CD4-positive, alpha-beta T cell treated with Interleukin-12 subunit alpha and Interleukin-12 subunit beta, for 1 hour (primary cell): ENCODE measurements at regions not wholly inside any gene's neighbourhood (a gene's known extent, or its start where the extent isn't known, plus 50 kb on each side); places are given as distances from the start of the nearest gene placed in this dataset.

Experiments used
- DNase-seq: peaks from one replicate; pipeline ENCODE4 v3.0.0-alpha.2; 2020

DNA sequence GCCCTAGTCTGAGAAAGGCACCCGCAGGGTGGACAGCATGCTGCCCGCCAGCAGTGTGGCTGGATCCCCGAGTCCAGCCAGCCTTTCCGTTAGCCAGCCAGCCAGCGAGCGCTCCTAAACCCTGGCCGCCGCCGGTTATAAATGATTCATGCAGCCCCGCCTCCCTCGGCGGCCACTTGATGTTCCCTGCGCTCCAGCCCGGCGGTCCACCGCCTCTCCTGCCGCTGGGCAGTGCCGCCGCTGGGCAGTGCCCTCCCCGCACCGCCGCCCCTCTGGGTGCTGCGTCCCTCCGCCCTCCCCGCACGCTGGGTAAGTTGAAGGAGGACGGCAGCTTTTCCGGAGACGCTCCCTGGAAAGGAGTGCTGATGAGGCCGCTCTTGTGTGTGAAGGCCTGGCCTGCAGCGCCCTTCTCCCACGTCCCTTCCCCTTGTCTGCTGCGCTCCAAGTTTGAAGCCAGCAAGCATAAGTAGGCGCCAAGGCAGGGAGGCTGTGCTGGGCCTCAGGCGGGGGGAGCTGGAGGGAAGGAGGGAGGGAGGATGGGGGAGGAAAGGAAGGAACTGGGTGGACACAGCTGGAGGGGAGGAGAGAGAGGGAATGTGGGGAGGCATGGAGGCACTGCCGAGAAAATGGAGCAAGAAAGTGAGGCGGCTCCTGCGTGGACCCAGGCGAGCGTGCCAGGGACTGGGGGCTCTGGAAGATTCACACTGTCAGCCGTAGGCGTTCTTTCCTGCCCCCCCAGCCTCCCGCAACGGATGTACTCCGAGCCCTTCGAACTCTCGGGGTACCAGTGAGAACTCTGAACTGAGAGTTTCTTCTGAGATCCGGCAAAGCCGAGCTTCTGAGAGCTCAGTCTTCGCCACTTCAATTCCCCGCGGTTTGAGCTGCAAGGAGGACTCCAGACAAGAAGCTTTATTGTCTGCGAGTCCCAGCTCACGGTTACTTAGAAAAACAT lies 131.9 kb downstream of the GLI2 start:
- no peak for DNase-seq

- no peak for DNase-seq
Observed at GRCh38 chr2:120868366-120868765, 132.7 kb downstream of the GLI2 start.

DNA sequence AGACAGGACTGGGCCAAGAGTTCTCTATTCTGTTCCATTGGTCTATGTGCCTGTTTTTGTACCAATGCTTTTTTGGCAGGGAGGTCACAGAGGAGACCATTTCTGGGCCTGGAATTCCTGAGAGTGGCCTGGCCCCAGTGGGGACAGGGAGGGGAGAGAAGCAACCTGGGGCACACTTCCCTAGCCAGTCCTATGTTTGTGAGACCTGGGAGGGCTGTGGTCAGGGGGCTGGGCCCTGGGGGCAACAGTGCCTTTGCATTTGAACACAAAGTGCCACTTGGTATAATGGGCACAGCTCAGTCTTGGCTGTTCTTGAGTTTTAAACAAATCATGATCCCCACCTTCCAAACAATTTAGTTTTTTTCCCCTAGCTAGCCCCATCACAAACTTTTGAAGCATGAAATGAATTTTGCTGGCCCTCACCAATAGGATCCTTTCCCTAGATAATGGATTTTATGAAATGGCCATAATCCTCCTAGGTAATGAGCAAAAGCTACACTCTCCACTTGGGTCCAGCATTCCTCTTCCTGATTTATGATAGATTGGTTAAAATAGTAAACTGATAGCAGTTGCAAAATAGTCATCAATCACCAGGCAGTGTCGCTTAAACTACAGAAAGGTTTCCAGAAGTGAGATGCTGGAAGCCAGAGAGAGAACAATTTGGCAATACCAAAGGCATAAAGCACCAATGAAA lies 133.5 kb downstream of the GLI2 start:
- no peak for DNase-seq

DNA sequence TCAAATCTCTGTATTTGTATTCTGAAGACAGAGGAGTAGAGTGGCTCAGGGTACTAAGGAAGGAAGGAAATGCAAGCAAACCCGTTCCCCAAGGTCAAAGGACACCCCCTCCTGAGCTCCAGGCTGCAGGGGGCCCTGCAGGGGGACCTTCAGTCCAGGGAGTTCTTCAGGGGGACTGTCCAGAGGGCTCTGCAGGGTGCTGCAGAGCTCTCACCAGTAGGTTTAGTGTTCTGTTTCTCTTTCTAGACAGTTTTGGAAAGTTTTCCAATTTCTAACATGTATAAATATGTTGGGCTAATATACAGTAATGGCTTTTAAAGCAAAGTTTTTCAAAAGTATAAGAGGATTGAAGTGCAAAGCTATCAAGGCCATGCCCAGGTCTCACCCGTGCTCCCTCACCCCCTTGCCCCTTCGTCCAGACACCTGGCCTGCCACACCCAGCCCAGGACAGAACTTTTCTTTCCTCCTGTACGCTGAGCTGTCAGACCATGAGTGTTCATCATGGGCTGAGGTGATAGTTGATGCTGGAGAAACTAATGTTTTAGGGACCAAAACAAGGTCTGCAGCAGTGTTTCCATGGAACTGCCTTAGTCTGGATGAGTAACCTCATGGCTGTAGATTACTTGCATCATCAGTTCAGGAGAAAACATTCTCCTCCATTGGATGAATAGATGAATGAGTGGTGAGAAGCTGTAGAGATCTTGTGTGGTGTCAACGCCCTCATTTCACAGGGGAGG lies 134.2 kb downstream of the GLI2 start:
- no peak for DNase-seq

DNA sequence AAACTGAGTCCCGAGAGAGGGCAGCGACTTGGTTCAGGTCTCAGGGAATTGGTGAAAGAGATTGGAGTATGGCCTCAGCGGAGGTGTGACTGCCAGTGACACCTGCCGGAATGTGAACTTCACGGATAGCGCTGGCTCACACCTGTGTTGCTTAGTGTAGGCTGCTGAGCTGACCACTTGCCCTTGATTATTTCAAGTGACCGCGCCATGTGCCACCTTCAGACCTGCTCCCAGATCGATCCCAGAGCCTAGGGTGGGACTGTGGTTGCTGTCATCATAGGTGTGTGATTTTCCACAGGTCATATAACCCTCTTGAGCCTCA lies 134.8 kb downstream of the GLI2 start:
- no peak for DNase-seq

GRCh38 chr2:120871016-120871635 lies 135.5 kb downstream of the GLI2 start:
- DNase-seq: no peak

DNA sequence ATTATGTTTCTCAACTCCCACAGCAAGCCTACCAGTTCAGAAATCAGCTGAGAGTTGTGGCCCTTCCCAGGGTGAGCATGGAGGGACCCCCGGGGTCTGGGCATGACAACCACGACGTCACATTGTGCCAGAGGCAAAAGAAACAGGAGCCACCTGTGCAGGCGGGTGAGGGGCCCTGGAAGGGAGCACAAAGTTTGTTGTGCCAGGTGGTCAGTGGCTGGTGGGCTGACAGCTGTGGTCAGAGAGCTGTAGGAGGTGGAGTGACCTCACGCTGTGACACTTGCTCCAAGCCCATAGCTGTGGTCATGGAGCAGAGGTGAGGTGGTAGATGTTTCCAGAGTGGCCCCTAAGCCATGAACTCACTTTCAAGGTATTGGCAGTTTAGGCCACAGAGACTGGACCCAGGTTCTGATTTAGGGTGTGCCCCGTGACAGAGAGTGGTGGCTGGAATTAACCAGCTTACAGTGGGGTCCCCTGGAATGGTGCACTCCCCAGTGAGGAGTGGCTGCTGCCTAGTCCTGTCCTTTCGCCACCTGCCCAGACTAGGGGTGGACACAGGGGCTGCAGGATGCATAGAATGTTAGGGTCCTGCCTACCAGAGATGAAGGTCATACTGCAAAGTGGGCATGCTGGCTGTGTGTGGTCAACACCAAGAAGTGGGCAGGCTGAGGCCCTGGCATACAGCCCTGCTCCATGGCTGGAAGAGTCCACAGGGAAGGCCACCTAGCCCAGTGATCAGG lies 136.4 kb downstream of the GLI2 start:
- no peak for DNase-seq

DNA sequence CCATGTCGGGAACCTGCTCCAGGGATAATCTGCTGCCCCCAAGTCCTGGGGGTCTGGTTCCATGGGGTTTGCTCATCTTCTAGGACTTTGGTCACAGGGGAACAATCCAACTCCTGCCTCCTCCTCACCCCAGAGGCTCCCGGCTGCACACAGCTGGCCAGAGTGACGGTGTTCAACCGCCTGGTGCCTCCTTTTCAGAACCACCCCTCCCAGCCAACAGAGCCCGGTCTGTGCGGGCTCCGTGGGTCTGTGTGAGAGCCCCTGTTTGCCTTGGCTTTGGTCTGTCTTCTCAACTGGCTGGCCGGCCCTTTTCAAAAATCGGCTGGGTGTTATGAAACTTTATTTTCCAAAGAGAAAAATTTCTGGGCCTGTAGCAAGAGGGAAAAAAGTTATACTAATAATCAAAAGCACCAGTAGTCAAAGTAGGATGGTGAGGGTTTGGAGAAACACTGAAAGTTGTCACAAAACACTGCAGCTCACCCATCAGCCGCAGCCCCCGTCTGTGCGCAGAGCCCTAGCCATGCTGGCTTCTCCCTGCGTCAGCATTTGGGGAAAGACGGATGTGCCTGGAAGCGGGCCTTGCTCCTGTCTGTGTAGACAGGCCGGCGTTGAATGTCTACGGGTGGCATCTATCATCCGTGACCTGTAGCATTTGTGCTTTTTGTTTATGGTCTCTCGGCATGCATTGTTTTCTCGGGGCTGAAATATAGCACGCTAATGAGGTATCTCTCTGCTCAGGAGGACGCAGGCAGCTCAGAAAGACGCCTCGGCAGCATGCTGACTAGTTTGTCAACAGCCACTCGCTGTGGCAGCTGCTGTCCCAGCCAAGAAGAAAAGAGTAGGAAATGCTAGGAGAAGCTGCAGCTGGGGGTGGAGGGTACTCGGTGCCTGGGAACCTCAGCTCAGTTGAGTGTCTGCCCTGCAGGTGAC lies 138.6 kb downstream of the GLI2 start:
- DNase-seq: no peak

DNA sequence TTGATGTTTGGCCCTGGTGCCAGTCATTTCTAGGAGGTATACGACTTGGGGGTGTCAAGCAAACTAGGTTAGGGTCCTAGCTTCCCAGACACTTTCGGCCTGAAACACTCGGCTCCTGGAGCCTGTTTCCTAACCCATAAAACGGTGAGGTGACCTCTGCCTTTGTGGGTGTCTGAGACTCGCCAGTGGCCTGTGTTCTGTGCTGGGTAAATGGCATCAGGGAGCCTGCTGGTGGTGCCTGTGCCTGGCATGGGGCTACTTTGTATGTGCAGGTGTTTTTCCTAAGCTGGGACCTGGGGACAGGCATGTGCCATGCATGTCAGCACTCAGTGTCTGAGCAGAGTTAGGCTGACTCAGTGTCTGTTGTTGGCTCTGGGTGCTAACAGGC lies 139.2 kb downstream of the GLI2 start:
- no peak for DNase-seq

DNA sequence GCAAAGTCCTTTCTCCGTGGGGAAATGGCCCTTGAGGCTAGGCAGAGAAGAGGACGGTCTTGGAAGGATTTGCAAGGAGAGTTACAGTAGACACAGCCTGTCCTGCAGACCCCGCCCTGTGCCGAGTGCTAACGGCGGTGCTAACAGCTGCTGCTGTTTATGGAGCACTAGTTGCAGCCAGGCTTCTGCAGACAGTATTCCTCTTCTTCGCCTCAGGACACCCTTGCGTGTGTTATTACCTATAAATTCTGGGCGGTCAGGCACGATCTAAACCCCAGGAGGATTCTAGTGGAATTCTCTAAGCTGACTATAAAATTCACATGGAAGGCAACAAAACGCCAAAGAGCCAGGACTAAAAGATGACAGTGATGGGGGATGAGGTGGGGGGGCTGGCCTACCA lies 139.8 kb downstream of the GLI2 start:
- no peak for DNase-seq

DNA sequence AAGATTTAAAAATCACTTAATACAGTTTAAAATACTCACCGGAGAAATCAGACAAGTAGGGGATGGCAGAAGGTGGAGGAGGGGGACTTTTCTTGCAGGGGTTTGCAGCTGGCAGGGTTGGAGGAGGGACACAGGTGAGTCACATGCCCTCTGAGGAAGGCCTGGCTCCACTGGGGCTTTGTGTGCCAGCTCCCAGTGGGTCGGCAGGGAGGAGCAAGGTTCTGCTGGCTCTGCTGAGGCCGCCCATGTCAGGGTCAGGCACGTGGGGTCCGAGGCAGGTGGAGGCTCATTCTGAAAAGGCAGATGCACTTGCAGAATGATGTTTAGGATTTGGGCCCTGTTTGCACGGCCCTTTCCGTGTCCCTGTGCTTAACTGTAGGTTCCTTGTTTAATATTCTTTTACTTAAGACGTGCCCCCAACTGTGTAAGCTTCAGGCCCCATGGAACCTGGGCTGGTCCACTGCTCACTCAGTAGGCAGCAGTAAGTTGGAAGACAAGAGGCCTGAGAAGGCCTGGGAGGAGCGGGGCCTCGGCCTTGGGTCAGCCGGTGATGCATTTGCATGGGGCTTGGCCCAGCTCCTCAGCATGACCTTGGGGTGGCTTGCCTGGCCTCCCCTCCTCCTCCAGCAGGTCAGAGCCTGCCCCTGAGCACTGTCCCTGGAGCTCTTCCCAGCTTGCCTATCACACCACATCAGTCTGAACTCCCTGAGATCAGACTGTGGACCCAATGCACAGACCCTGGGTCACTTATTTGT lies 141.0 kb downstream of the GLI2 start:
- no peak for DNase-seq

- no peak for DNase-seq
Observed at GRCh38 chr2:120877409-120877808, 141.7 kb downstream of the GLI2 start.

DNA sequence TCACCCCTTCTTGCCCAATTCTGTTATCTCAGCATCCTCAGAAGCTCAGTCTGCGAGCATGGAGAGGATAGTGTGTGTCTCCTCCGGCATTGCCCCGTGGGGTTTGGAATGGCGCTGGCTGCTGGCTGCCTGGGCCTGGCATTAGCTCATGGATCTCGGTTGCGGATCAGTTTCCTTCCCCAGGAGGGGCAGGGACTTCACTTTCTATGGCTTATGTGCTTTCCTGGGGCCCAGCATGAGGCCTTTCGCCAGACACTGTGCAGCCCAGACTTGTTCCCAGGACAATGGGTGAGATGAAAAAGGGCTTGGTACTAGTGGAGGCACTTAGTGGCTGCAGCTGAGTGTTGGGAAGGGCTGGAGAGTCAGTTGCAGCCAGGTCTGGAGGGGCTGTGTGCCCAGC lies 143.3 kb downstream of the GLI2 start:
- no peak for DNase-seq

- no peak for DNase-seq
Observed at GRCh38 chr2:120879431-120880295, 144.0 kb downstream of the GLI2 start.

GRCh38 chr2:120880381-120880780 lies 144.7 kb downstream of the GLI2 start:
- no peak for DNase-seq

DNA sequence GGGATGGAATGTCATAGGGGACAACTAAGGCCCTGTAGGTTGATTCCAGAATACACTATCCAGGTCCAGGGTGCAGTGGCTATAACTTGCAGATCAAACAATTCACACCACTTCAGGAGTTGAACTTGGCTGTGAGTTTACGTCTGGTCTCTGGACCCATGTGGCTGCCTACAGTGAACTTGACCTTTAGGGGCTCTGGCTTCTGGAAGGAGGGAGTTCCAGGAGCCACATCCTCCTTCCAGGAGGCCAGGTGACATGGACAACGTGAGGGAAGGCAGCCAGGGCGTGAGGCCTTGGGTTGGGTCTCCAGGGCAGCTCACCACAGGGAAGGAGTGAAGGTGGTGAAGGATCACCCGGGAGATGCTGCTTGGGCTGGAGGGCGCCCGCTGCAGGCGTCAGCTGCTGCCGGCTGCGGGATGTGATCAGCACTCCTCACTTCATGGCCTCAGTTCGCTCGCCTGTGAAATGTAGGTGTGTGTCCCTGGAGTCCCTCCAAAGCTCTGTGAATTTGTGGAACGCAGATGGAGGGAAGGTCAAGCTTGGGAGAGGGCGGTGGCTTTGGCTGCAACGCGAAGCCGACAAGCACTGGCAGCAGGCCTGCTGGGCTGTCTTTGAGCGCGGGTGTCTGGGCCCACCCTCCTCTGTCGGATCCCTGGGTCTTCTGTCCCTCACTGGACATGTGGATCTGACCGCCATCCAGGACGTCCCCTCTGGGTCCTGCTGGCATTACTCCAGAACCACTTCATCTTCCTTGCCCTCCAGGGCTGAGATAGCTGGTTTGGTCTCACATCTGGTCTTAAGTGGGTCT lies 146.5 kb downstream of the GLI2 start:
- DNase-seq: no peak

GRCh38 chr2:120883607-120884440 lies 148.2 kb downstream of the GLI2 start:
- DNase-seq: no peak
